GM12873 (cell line): ENCODE measurements at regions not wholly inside any gene's neighbourhood (a gene's known extent, or its start where the extent isn't known, plus 50 kb on each side); places are given as distances from the start of the nearest gene placed in this dataset.

Experiments used
- CTCF ChIP-seq: IDR thresholded peaks from 2 replicates; pipeline ENCODE4 v1.5.1; 2012; ENCODE audit warnings: low read depth, mild to moderate bottlenecking, moderate library complexity, low read length, control low read depth; ENCODE audit not compliant: insufficient read depth; ENCODE audit errors: missing control alignments

- no peak for TF ChIP-seq CTCF
Observed at GRCh38 chr12:115597157-115597712, 680.3 kb downstream of the MED13L start.

DNA sequence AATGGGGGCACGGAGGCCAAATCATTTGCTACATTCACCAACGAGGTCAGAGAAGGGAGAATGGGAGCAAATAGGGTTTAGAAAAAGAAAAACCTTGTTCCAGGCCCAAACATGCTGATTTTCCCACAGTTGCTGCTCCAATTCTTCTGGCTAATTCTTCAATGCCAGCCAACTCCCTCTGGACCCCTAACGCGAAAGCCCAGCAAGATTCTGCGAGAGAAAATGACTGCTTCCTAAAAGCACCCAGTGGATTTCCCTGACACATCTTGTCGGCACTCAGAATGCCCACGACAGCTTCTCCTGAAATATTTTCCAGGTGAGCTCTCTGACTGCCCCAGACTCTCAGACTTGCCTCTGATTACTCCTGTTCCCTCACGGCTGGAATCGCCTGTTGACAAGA, 689.4 kb downstream of the MED13L start:
- TF ChIP-seq CTCF = no peak

DNA sequence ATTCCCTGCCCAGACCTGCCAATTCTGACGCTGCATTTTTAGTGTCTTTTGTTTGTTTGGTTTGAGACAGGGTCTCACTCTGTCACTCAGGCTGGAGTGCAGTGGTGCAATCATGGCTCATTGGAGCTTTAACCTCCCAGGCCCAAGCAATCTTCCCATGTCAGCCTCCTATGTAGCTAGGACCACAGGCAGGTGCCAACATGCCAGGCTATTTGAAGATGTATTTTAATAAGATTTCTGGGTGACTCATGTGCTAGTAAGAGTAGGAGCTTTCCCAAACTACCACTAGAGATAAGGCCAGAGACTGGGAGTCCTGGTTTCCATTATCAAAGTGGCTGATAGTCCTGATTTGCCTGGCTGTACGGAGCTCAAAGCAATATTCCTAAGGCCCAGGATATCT, 693.3 kb downstream of the MED13L start:
- no peak for TF ChIP-seq CTCF

DNA sequence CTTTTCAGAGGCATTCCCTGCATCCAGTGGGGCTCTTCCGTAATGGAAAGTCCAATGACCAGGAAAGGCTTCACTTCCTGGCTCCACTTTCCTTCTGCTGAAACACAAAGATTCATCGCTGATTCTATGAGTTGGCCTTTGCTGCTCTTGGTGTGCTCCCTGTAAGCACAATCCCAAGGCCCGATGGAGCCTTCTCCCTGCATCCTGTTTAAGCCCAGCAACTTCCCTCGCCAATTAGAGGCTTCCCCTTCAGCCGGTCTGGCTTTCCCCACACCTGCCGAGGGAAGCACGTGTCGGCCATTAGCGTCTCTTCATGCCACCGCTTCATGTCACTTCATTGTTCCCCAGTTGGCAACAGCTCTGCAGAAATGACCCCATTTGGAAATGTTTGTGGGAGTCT, 693.9 kb downstream of the MED13L start:
- no peak for TF ChIP-seq CTCF

DNA sequence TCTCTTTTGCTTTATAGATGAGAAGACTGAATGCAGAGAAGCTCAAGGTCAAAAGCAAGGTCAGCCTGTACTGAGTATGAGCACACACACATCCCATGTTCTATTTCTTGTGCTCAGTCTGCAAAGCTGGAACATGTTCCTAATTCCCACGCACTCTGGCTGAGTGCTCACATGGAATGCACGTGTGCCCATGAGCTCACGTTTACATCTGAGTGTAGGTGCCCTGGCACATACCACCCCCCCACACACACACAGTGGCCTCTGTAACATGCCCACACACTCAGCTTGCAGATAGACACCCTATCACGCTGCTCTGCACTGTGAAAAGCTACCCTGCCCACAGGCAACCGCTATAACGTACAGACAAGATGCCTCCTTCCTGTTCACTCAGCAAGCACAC, 700.1 kb downstream of the MED13L start:
- TF ChIP-seq CTCF = no peak

DNA sequence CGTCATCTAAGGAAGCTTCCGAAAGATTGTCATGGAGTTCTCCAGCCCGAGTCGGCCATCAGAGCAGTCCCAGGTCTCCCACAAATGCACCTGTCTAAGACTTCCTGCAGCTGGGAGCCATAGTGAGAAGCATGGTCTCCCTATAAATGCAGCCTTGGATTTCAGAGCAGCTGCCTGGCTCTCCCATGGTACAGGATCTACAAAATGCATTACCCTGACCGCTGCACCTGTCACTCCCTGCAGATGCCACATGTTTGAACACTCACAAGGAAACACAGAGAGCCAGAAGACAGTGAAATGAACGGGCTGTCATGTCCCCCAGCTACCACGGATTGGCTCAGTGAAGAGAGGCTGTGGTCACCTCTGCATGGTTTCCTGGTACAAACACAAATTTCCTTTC, 702.7 kb downstream of the MED13L start:
- no peak for TF ChIP-seq CTCF

- TF ChIP-seq CTCF = no peak
Observed at GRCh38 chr12:115572440-115572839, 705.1 kb downstream of the MED13L start.

- TF ChIP-seq CTCF = no peak
Observed at GRCh38 chr12:115571446-115571845, 706.0 kb downstream of the MED13L start.
